ENCODE measurements at regions not wholly inside any gene's neighbourhood (a gene's known extent, or its start where the extent isn't known, plus 50 kb on each side); places are given as distances from the start of the nearest gene placed in this dataset.

GRCh38 chr5:56499491-56499890, 266.4 kb upstream of the ANKRD55 start:
- Mint-ChIP-seq H3K36me3 (ENCODE audit: low read depth) (no peaks in the 10 kb centered on the region), H3K4me3 (no peak overlapping the region), H3K4me1 (peaks cover 24% of the 10 kb centered on the region), H3K9me3 (ENCODE audit: low read depth) (peaks cover under 1% of the 10 kb centered on the region), H3K27me3 (no peaks in the 10 kb centered on the region), H3K27ac (no peak overlapping the region)
- intact Hi-C loops (cut with DNase I, micrococcal nuclease) = no loop called here
- POLR2A ChIA-PET = interaction anchor here (0.6 kb wide), 1 partner anchor 593 kb away, joined by 3 read pairs; no protein-coding TSS in a partner anchor
- CTCF ChIA-PET = interaction anchor here (0.6 kb wide), 1 partner anchor 228 kb away, joined by 3 read pairs; no protein-coding TSS in a partner anchor
- DNase-seq (no peak), ATAC-seq (no peak)

DNA sequence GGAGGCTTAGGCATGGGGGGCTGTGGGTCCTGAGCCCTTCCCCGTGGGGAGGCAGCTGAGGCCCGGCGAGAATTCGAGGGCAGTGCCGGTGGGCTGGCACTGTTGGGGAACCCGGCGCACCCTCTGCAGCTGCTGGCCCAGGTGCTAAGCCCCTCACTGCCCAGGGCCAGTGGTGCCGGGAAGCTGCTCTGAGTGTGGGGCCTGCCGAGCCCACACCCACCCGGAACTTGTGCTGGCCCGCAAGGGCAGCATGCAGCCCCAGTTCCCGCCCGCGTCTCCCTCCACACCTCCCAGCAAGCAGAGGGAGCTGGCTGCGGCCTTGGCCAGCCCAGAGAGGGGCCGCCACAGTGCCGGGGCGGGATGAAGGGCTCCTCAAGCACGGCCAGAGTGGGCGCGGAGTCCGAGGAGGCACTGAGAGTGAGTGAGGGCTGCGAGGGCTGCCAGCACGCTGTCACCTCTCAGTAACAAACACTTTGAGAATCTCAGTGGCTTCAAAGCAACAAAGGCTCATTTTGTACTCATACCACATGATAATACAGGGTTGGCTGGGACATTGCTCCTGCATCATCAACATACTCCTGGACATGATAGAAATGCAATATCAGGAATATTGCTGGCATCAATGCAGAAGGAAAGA, 265.7 kb upstream of the ANKRD55 start:
- intact Hi-C loops (cut with DNase I, micrococcal nuclease) = no loop called here
- Mint-ChIP-seq H3K9me3 (ENCODE audit: low read depth) (no peaks in the 10 kb centered on the region), H3K27ac (no peak overlapping the region), H3K4me3 (no peak overlapping the region), H3K36me3 (ENCODE audit: low read depth) (no peaks in the 10 kb centered on the region), H3K27me3 (no peaks in the 10 kb centered on the region), H3K4me1 (peaks cover 27% of the 10 kb centered on the region)
- DNase-seq (no peak), ATAC-seq (no peak)
- ChIA-PET POLR2A (interaction anchor here (0.6 kb wide), 1 partner anchor 593 kb away, joined by 3 read pairs; no protein-coding TSS in a partner anchor), CTCF (interaction anchor here (0.6 kb wide), 1 partner anchor 227 kb away, joined by 3 read pairs; no protein-coding TSS in a partner anchor)

GRCh38 chr5:56496581-56497063, 263.5 kb upstream of the ANKRD55 start:
- CTCF ChIA-PET = no interaction called here
- Mint-ChIP-seq H3K9me3 (ENCODE audit: low read depth) (no peaks in the 10 kb centered on the region), H3K4me3 (no peak overlapping the region), H3K36me3 (ENCODE audit: low read depth) (no peaks in the 10 kb centered on the region), H3K4me1 (peaks cover 25% of the 10 kb centered on the region), H3K27ac (no peak overlapping the region), H3K27me3 (no peaks in the 10 kb centered on the region)
- DNase-seq (no peak), ATAC-seq (no peak)
- POLR2A ChIA-PET = no interaction called here
- intact Hi-C loops (cut with DNase I, micrococcal nuclease) = no loop called here

GRCh38 chr5:56494300-56494731, 261.2 kb upstream of the ANKRD55 start:
- H3K9me3 Mint-ChIP-seq (ENCODE audit: low read depth) = no peaks in the 10 kb centered on the region
- H3K27ac Mint-ChIP-seq = no peak overlapping the region
- H3K27me3 Mint-ChIP-seq = no peaks in the 10 kb centered on the region
- peaks cover 37% of the 10 kb centered on the region for H3K4me1 Mint-ChIP-seq
- DNase-seq (no peak), ATAC-seq (no peak)
- H3K36me3 Mint-ChIP-seq (ENCODE audit: low read depth) = no peaks in the 10 kb centered on the region
- ChIA-PET POLR2A (no interaction called here), CTCF (interaction anchor here (0.7 kb wide), 1 partner anchor 219 kb away, joined by 3 read pairs; no protein-coding TSS in a partner anchor)
- H3K4me3 Mint-ChIP-seq = no peak overlapping the region
- intact Hi-C loops (cut with DNase I, micrococcal nuclease) = no loop called here

DNA sequence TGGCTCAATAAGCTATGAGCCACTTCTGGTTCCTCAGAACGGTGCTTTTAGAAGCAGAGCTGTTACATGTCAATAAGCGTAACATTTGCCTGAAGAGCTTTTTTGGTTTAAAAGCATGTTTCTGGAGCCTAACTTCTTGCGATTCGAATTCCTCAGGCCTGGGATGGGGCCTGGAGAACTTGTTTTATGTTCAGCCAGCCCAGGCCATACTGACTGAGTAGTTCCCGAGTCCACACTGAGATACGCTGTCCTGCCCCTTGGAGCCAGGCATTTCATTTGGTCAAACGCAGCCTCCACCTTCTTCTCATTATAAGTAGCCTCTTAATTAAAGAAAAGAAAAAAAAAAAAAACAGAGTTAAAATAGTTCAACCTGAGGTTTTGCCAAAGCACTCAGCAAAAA, 260.6 kb upstream of the ANKRD55 start:
- ATAC-seq (no peak), DNase-seq (no peak)
- Mint-ChIP-seq H3K36me3 (ENCODE audit: low read depth) (no peaks in the 10 kb centered on the region), H3K9me3 (ENCODE audit: low read depth) (no peaks in the 10 kb centered on the region), H3K27ac (no peak overlapping the region), H3K4me1 (peaks cover 37% of the 10 kb centered on the region), H3K4me3 (no peak overlapping the region), H3K27me3 (no peaks in the 10 kb centered on the region)
- CTCF ChIA-PET = interaction anchor here (0.7 kb wide), 1 partner anchor 220 kb away, joined by 3 read pairs; no protein-coding TSS in a partner anchor
- POLR2A ChIA-PET = interaction anchor here (0.7 kb wide), 1 partner anchor 280 kb away, joined by 5 read pairs; no protein-coding TSS in a partner anchor
- intact Hi-C loops (cut with DNase I, micrococcal nuclease) = no loop called here

- no peak overlapping the region for H3K27ac Mint-ChIP-seq
- no peak for DNase-seq
- intact Hi-C loops (cut with DNase I, micrococcal nuclease) = no loop called here
- ChIA-PET POLR2A (interaction anchor here (0.7 kb wide), 1 partner anchor 281 kb away, joined by 5 read pairs; no protein-coding TSS in a partner anchor), CTCF (interaction anchor here (1.0 kb wide), 1 partner anchor 344 kb away, joined by 3 read pairs; no protein-coding TSS in a partner anchor)
- peaks cover 37% of the 10 kb centered on the region for H3K4me1 Mint-ChIP-seq
- ATAC-seq = no peak
- H3K36me3 Mint-ChIP-seq (ENCODE audit: low read depth) = no peaks in the 10 kb centered on the region
- H3K9me3 Mint-ChIP-seq (ENCODE audit: low read depth) = no peaks in the 10 kb centered on the region
- H3K4me3 Mint-ChIP-seq = no peak overlapping the region
- H3K27me3 Mint-ChIP-seq = no peaks in the 10 kb centered on the region
Observed at GRCh38 chr5:56493308-56493707, 260.2 kb upstream of the ANKRD55 start.

GRCh38 chr5:56492812-56493211, 259.7 kb upstream of the ANKRD55 start:
- Mint-ChIP-seq H3K4me3 (no peak overlapping the region), H3K4me1 (peaks cover 37% of the 10 kb centered on the region), H3K36me3 (ENCODE audit: low read depth) (no peaks in the 10 kb centered on the region), H3K27ac (no peak overlapping the region), H3K27me3 (no peaks in the 10 kb centered on the region), H3K9me3 (ENCODE audit: low read depth) (no peaks in the 10 kb centered on the region)
- ChIA-PET CTCF (interaction anchor here (1.0 kb wide), 1 partner anchor 345 kb away, joined by 3 read pairs; no protein-coding TSS in a partner anchor), POLR2A (no interaction called here)
- intact Hi-C loops (cut with DNase I, micrococcal nuclease) = no loop called here
- ATAC-seq (no peak), DNase-seq (no peak)

GRCh38 chr5:56490971-56491468, 257.9 kb upstream of the ANKRD55 start:
- Mint-ChIP-seq H3K4me3 (peak overlapping the region; percentile 44), H3K27me3 (no peaks in the 10 kb centered on the region), H3K27ac (peak overlapping the region; percentile 91), H3K9me3 (ENCODE audit: low read depth) (peaks cover 8% of the 10 kb centered on the region), H3K36me3 (ENCODE audit: low read depth) (peaks cover 4% of the 10 kb centered on the region), H3K4me1 (peaks cover 26% of the 10 kb centered on the region)
- peak; percentile 82 for DNase-seq
- CTCF ChIA-PET = interaction anchor here (0.6 to 1.2 kb wide), 5 partner anchors 13 to 476 kb away, joined by 3 to 4 read pairs (median 3); no protein-coding TSS in a partner anchor
- POLR2A ChIA-PET = no interaction called here
- intact Hi-C loops (cut with DNase I, micrococcal nuclease) = no loop called here
- ATAC-seq = peak; percentile 95

- no peak for ATAC-seq
- DNase-seq = no peak
- Mint-ChIP-seq H3K9me3 (ENCODE audit: low read depth) (peaks cover 8% of the 10 kb centered on the region), H3K4me1 (peaks cover 24% of the 10 kb centered on the region), H3K27me3 (no peaks in the 10 kb centered on the region), H3K4me3 (no peak overlapping the region), H3K27ac (no peak overlapping the region), H3K36me3 (ENCODE audit: low read depth) (peaks cover 4% of the 10 kb centered on the region)
- intact Hi-C loops (cut with DNase I, micrococcal nuclease) = no loop called here
- POLR2A ChIA-PET = no interaction called here
- CTCF ChIA-PET = no interaction called here
Observed at GRCh38 chr5:56489272-56489671, 256.1 kb upstream of the ANKRD55 start.

DNA sequence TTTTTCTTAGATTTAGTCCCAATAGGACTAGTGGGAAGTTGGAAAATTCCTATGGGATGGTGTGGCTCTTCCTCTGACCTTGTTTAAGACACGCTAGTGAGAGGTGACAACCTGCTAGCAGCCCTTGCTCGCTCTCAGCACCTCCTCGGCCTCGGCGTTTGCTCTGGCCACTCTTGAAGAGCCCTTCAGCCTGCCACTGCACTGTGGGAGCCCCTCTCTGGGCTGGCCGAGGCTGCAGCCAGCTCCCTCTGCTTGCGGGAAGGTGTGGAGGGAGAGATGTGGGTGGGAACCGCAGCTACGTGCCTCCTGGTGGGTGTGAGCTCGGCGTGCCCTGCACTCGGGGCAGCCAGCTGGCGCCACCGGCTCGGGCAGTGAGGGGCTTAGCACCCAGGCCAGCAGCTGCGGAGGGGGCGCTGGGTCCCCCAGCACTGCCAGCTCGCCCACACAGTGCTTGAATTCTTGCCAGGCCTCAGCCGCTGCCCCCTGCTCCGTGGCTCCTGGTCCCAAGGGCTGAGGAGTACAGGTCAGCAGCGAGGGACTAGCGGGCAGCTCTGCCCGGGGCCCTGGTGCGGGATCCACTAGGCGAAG, 254.5 kb upstream of the ANKRD55 start:
- no peak for ATAC-seq

DNA sequence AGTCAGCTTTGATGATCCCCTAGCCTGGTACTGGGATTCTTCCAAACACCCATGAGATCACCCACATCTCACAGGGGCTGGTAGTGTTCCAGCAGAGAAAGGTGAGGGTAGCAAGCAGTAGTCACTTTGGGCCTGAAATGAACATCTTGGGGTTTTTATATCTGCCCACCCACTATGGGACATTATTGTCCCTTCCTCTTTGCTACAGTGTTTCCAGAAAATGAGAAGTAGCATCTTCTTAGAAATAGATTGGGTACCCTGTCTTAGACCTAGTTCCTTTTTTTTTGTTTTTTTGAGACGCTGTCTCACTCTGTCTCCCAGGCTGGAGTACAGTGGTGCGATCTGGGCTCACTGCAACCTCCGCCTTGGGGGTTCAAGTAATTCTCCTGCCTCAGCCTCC, 249.2 kb upstream of the ANKRD55 start:
- H3K36me3 Mint-ChIP-seq (ENCODE audit: low read depth) = peaks cover 4% of the 10 kb centered on the region
- H3K27me3 Mint-ChIP-seq = no peaks in the 10 kb centered on the region
- DNase-seq = no peak
- POLR2A ChIA-PET = no interaction called here
- H3K9me3 Mint-ChIP-seq (ENCODE audit: low read depth) = peaks cover 8% of the 10 kb centered on the region
- intact Hi-C loops (cut with DNase I, micrococcal nuclease) = loop anchor here in 1 of 2 experiments (1.0 to 5.0 kb wide), 2 partner anchors 333 to 355 kb away; partner anchors contain the start of gene MAP3K1
- CTCF ChIA-PET = interaction anchor here (0.6 kb wide), 1 partner anchor 76 kb away, joined by 3 read pairs; no protein-coding TSS in a partner anchor
- peaks cover 34% of the 10 kb centered on the region for H3K4me1 Mint-ChIP-seq
- peak overlapping the region; percentile 74 for H3K4me3 Mint-ChIP-seq
- no peak overlapping the region for H3K27ac Mint-ChIP-seq
- ATAC-seq = no peak

More for the DNA sequence above, 254.5 kb upstream of the ANKRD55 start:
- intact Hi-C loops (cut with DNase I, micrococcal nuclease) = no loop called here
- no peak for DNase-seq
- Mint-ChIP-seq H3K9me3 (ENCODE audit: low read depth) (peaks cover 8% of the 10 kb centered on the region), H3K36me3 (ENCODE audit: low read depth) (peaks cover 4% of the 10 kb centered on the region), H3K4me1 (peaks cover 23% of the 10 kb centered on the region), H3K27ac (no peak overlapping the region), H3K27me3 (no peaks in the 10 kb centered on the region), H3K4me3 (no peak overlapping the region)
- CTCF ChIA-PET = no interaction called here
- POLR2A ChIA-PET = no interaction called here

Measured in activated CD4-positive, alpha-beta T cell treated with anti-CD3 and anti-CD28 coated beads for 36 hours (primary cell).